Endodermal cell (in vitro differentiated cells): ENCODE measurements at regions not wholly inside any gene's neighbourhood (a gene's known extent, or its start where the extent isn't known, plus 50 kb on each side); places are given as distances from the start of the nearest gene placed in this dataset.

ENCODE experiments used
- DNase-seq: peaks from one replicate; pipeline ENCODE4 v3.0.0-alpha.2; 2017
- H3K27ac ChIP-seq: 2 replicates; pipeline ENCODE4 v1.5.1; 2013; ENCODE audit warnings: mild to moderate bottlenecking, low read depth, low read length, moderate library complexity
- H3K27me3 ChIP-seq: 2 replicates; pipeline ENCODE4 v1.6.1; 2013; ENCODE audit warnings: mild to moderate bottlenecking, low read length, moderate library complexity; ENCODE audit not compliant: insufficient read depth, control insufficient read depth, poor library complexity, severe bottlenecking
- H3K36me3 ChIP-seq: 2 replicates; pipeline ENCODE4 v1.7.0; 2013; ENCODE audit warnings: mild to moderate bottlenecking, low read length, moderate library complexity; ENCODE audit not compliant: control insufficient read depth, insufficient read depth
- H3K4me1 ChIP-seq: one replicate; pipeline ENCODE4 v1.7.0; 2013; ENCODE audit warnings: low read length; ENCODE audit not compliant: control insufficient read depth, insufficient read depth
- H3K4me3 ChIP-seq: 2 replicates; pipeline ENCODE4 v1.5.1; 2013; ENCODE audit warnings: mild to moderate bottlenecking, low read length, moderate library complexity
- H3K9ac ChIP-seq: 2 replicates; pipeline ENCODE4 v1.6.1; 2013; ENCODE audit warnings: mild to moderate bottlenecking, low read length, moderate library complexity; ENCODE audit not compliant: poor library complexity, severe bottlenecking; ENCODE audit errors: extremely low read depth
- H3K9me3 ChIP-seq: 2 replicates; pipeline ENCODE4 v1.6.1; 2013; ENCODE audit warnings: mild to moderate bottlenecking, low read length, moderate library complexity; ENCODE audit not compliant: control insufficient read depth
- H3K27ac Mint-ChIP-seq: 2 replicates; pipeline ENCODE4 v1.8.0; 2020; ENCODE audit warnings: mixed read lengths
- H3K27me3 Mint-ChIP-seq: 2 replicates; pipeline ENCODE4 v1.8.0; 2021; ENCODE audit warnings: mild to moderate bottlenecking, mixed read lengths; ENCODE audit not compliant: insufficient read depth
- H3K36me3 Mint-ChIP-seq: 2 replicates; pipeline ENCODE4 v1.8.0; 2020; ENCODE audit warnings: low read depth, mixed read lengths
- H3K4me1 Mint-ChIP-seq: 2 replicates; pipeline ENCODE4 v1.8.0; 2020; ENCODE audit warnings: mixed read lengths
- H3K4me3 Mint-ChIP-seq: 2 replicates; pipeline ENCODE4 v1.8.0; 2020; ENCODE audit warnings: mild to moderate bottlenecking, moderate library complexity, mixed read lengths
- H3K9me3 Mint-ChIP-seq: 2 replicates; pipeline ENCODE4 v1.8.0; 2020; ENCODE audit warnings: mild to moderate bottlenecking, mixed read lengths
- CTCF ChIP-seq: fragments of 200-600 bp; sonication (generic); conservative IDR thresholded peaks from 2 replicates; pipeline ENCODE4 v1.5.0; 2021; ENCODE audit warnings: antibody characterized with exemption, mild to moderate bottlenecking
- WGBS, 2 experiments: methylation state at CpG; one replicate each; pipeline versions ENCODE4 v1.1.5 to v1.1.7; 2013; ENCODE audit warnings: missing lambda C conversion rate in 2 of 2, mixed read lengths in 1 of 2; ENCODE audit not compliant: insufficient coverage in 1 of 2, insufficient read length in 1 of 2; 5-methylcytosine and 5-hydroxymethylcytosine counted together

- Histone ChIP-seq H3K27me3 (no peaks in the 10 kb centered on the region), H3K9me3 (no peaks in the 10 kb centered on the region), H3K36me3 (no peaks in the 10 kb centered on the region), H3K4me1 (no peaks in the 10 kb centered on the region), H3K27ac (no peak overlapping the region), H3K9ac (no peak overlapping the region), H3K4me3 (no peak overlapping the region)
- 90 to 93% methylated on average over 28 to 35 of the region's 35 CpGs for WGBS, 2 experiments
- H3K4me1 Mint-ChIP-seq, result no peaks in the 10 kb centered on the region
- no peak overlapping the region for H3K27ac Mint-ChIP-seq
- no peaks in the 10 kb centered on the region for H3K9me3 Mint-ChIP-seq
- H3K4me3 Mint-ChIP-seq, result no peak overlapping the region
- H3K36me3 Mint-ChIP-seq, result no peaks in the 10 kb centered on the region
- H3K27me3 Mint-ChIP-seq, result no peaks in the 10 kb centered on the region
- no peak for TF ChIP-seq CTCF
- peak; percentile 58 for DNase-seq
Measured at GRCh38 chr7:156127166-156128134, 315.2 kb upstream of the SHH start.

- Histone ChIP-seq H3K9ac (no peak overlapping the region), H3K27ac (no peak overlapping the region), H3K4me3 (no peak overlapping the region), H3K36me3 (no peaks in the 10 kb centered on the region), H3K9me3 (no peaks in the 10 kb centered on the region), H3K27me3 (no peaks in the 10 kb centered on the region), H3K4me1 (no peaks in the 10 kb centered on the region)
- no peak overlapping the region for H3K27ac Mint-ChIP-seq
- no peaks in the 10 kb centered on the region for H3K9me3 Mint-ChIP-seq
- peak; percentile 35 for DNase-seq
- peak; percentile 38 for TF ChIP-seq CTCF
- H3K4me3 Mint-ChIP-seq, result no peak overlapping the region
- no peaks in the 10 kb centered on the region for H3K4me1 Mint-ChIP-seq
- 94 to 95% methylated on average over 18 to 23 of the region's 23 CpGs for WGBS, 2 experiments
- H3K27me3 Mint-ChIP-seq, result no peaks in the 10 kb centered on the region
- no peaks in the 10 kb centered on the region for H3K36me3 Mint-ChIP-seq
Measured at GRCh38 chr7:156125841-156126730, 313.8 kb upstream of the SHH start.

- Histone ChIP-seq H3K27ac (no peak overlapping the region), H3K27me3 (no peaks in the 10 kb centered on the region), H3K4me3 (no peak overlapping the region), H3K36me3 (no peaks in the 10 kb centered on the region), H3K9me3 (no peaks in the 10 kb centered on the region), H3K9ac (no peak overlapping the region), H3K4me1 (no peaks in the 10 kb centered on the region)
- WGBS, 2 experiments, result 88 to 89% methylated on average over 7 to 18 of the region's 18 CpGs
- no peaks in the 10 kb centered on the region for H3K27me3 Mint-ChIP-seq
- H3K27ac Mint-ChIP-seq, result no peak overlapping the region
- H3K9me3 Mint-ChIP-seq, result no peaks in the 10 kb centered on the region
- no peaks in the 10 kb centered on the region for H3K36me3 Mint-ChIP-seq
- no peak overlapping the region for H3K4me3 Mint-ChIP-seq
- H3K4me1 Mint-ChIP-seq, result no peaks in the 10 kb centered on the region
- no peak for TF ChIP-seq CTCF
- no peak for DNase-seq
Measured at GRCh38 chr7:156124356-156124755, 312.1 kb upstream of the SHH start.
